ENCODE measurements at regions not wholly inside any gene's neighbourhood (a gene's known extent, or its start where the extent isn't known, plus 50 kb on each side); places are given as distances from the start of the nearest gene placed in this dataset.
"Not testable (repeated sequence)": the region's sequence is repeated elsewhere in the genome, so short reads cannot be mapped to it uniquely, and the experiment has no call there.

- DNase-seq = no peak
Measured at GRCh38 chr9:102497709-102498108, 497.4 kb upstream of the CYLC2 start.

- DNase-seq = not testable (repeated sequence)
Measured at GRCh38 chr9:102486976-102487375, 508.2 kb upstream of the CYLC2 start.

- no peak for DNase-seq
Measured at GRCh38 chr9:102483651-102484050, 511.5 kb upstream of the CYLC2 start.

GRCh38 chr9:102482776-102483175, 512.4 kb upstream of the CYLC2 start:
- no peak for DNase-seq

DNA sequence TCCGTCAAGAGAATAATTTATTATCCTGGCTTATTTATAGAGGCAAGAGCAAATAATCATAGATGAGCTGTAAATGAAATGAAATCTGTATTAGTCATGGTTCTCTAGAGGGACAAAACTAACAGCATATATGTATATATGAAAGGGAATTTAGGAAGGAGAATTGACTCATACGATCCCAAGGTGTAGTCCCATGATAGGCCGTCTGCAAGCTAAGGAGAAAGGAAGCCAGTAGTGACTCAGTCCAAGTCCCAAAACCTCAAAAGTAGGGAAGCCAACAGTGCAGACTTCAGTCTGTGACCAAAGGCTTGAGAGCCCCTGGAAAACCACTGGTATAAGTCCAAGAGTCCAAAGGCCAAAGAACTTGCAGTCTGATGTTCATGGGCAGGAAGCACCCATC, 515.9 kb upstream of the CYLC2 start:
- no peak for DNase-seq

GRCh38 chr9:102474357-102474756, 520.8 kb upstream of the CYLC2 start:
- no peak for DNase-seq

DNA sequence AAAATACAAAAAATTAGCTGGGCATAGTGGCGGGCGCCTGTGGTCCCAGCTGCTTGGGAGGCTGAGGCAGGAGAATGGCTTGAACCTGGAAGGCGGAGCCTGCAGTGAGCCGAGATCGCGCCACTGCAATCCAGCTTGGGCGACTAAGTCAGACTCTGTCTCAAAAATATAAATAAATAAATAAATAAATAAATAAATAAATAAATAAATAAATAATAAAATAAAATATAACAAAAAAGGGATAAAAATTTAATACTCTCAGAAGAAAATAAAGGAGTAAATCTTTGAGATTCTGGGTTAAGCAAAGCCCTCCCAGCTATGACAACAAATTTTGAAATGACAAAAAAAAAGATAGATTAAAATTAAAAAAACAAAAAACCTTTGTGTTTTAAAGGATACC, 525.7 kb upstream of the CYLC2 start:
- DNase-seq = not testable (repeated sequence)

- DNase-seq = no peak
Measured at GRCh38 chr9:102461156-102461819, 533.8 kb upstream of the CYLC2 start.

GRCh38 chr9:102459828-102460227, 535.3 kb upstream of the CYLC2 start:
- DNase-seq = no peak

DNA sequence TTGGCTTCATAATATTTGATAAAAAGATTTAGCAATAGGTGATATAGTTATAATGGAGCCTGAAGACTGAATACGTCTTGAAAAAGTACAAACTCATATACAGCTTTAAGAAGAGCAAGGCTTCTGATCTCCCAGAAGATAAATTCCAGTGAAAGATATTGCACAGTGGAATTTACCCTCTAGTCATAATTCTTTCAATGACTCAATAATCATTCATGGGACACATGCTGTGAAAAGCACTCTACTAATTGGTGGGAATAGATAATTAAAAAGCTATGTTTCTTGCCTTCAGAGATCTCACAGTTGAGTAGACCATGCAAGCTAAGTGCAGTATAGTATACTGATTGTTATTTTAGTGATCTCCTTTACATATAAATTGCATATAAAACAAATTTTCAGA, 538.6 kb upstream of the CYLC2 start:
- DNase-seq = no peak

DNA sequence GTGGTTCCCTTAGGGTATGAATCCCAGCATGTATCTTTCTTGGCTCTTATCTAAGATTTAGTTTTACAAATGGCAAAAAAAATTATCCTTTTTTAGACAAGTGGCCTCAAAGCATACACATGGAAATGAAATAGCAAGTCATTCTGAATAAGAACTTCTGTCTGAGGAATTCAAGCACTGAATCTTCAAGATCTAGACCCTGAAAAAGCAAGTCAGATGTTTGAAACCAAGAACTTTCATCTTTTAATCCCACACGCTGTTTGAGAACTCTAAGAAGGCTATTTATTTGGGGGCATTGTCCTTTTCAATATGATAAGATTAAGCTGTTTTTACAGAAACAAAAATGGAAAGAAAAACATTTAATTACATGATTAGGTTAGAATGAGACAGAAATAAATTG, 549.2 kb upstream of the CYLC2 start:
- no peak for DNase-seq

DNA sequence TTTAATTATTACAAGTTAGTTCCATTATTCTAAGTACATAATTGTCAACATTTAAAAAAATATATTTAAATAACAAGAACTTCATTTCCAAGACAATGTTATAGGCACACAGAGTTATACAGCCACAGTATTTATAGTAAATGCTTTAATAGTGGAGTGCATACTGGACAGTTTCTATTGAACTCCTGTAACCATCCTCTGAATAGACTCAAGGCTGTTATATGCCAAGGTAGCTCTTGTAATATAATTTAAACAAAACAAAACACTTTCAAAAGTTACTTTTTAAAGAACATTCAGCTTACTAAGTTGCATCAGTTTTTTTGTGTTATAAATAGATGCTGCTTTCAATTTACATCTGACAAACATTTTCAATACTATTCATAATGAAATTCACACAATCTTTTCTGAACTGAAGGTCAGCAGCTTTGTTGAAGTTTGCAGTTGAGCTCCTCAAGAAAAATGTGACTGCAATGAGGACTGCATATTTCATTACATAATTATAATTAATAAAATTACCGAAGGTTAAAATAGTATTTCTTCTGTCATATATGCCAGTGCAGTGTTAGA, 549.9 kb upstream of the CYLC2 start:
- DNase-seq = no peak

DNA sequence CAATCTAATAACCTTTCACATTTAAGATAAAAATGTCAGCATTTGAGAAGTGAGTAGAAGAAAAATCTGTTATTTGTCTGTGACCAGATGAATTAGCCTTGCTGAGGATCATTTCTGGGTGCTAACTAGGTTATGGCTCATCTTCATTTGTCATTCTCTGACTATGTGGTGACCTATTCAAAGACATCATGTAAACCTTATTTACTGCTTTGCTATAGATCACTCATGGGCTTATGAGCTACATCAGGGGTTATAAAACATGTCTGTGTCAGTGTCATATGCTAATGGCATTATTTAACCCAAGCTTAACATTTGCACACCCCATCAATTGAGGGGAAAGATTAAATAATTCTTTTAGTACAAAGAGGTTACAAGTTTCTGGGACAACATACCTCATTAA, 555.5 kb upstream of the CYLC2 start:
- DNase-seq = no peak

DNA sequence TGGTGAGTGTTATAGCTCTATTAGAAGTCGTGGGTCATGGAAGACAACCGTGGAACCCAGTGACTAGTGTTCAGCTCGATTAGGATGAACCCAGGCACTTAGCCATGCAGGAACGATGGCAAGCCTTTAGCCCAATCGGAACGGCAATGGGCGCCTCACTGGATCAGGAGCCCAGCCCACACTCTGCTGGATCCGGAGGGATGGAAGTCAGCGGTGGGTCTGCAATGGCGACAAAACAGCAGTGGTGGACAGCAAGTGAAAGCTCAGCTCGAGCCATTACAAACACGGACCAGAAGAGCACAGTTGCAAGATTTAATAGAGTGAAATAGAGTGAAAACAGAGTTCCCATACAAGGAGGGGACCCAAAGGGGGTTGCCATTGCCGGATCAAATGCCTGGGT, 558.5 kb upstream of the CYLC2 start:
- not testable (repeated sequence) for DNase-seq

DNA sequence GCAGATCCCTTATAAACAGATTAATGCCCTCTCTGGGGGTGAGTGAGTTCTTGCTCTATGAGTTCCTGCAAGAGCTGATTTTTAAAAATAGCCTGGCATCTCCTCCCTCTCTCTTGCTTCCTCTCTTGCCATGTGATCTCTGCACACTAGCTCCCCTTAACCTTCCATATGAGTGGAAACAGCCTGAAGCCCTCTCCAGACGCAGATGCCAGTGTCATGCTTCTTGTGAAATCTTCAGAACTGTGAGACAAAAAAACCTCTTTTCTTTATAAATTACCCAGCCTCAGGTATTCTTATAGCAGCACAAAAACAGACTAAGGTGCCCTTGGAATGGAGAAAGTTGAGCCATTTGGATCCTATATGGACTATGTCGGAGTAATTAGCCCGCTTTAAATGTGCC, 559.7 kb upstream of the CYLC2 start:
- no peak for DNase-seq

DNA sequence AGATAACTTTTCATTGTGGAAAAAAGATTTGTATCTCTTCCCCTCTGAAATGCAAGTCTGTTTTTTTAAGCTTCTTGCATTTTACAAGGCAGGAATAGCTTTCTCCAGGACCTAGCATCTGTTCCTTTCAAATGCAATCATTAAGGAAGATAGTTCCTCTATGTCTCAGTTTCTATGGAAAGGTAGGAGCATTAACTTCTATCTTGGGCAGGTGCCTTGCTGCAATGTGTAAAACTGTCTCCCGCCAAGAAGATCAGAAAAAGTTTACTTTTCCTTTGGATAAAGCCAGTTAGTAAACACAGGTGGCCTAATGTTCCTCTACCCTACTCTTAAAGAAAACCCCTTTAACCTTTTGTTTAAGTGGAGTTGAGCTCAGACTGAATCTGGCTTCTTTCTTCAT, 560.6 kb upstream of the CYLC2 start:
- DNase-seq = no peak

DNA sequence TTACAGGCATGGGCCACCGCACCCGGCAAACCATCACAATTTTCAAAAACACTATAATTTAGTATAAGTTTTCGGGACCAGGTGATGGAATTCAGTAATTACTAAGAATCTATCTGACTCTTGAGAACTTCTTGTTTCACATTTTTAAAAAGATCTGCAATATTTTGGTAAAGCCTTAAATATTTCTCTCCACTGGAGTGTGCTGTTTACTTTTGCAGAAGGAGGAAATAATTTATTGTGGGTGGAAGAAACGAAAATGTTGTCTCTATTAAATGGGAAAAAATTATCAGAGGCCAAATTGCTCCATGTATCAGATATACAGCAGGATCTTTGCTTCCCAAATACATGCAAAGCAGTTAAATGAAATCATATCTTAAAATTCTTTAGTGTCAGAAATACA, 566.8 kb upstream of the CYLC2 start:
- DNase-seq = no peak

GRCh38 chr9:102416251-102416650, 578.9 kb upstream of the CYLC2 start:
- DNase-seq = not testable (repeated sequence)

GRCh38 chr9:102405218-102405867, 589.8 kb upstream of the CYLC2 start:
- DNase-seq = no peak

- DNase-seq = no peak
Measured at GRCh38 chr9:102403514-102403913, 591.6 kb upstream of the CYLC2 start.

- DNase-seq = no peak
Measured at GRCh38 chr9:102398205-102398604, 596.9 kb upstream of the CYLC2 start.

- DNase-seq = not testable (repeated sequence)
Measured at GRCh38 chr9:102385620-102386019, 609.5 kb upstream of the CYLC2 start.

DNA sequence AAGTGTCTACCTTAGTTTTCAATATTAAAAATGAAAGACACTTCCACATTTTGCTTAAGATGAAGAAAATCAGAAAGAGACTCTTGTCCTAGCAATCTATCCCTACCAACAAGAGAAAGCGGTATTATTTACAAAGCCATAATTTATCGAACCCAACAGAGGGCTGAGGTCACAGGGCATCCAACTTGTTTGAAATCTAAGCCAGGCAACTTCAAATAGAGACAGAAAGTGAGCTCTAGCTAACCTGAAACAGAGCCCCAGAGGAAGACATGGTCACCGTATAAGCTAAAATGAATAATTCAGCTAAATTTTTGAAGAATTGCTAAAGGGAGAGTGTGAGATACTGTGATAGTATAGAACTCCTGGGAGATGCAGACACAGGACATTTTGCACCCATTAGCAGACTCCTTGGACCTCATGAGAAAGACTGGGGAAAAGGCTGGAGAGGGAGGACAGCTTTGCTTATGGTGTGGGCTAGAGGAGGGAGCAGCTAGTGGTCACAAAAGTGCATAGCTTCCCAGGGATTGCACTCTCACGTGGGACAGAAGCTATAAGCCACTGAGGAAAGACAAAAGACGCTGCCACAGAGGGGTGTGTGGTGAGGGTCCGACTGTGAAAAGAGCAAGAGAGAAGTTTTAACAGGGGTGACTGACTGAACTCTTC, 624.2 kb upstream of the GRIN3A start:
- DNase-seq = no peak

- DNase-seq = no peak
Measured at GRCh38 chr9:102360846-102361245, 622.4 kb upstream of the GRIN3A start.

Data from hematopoietic multipotent progenitor cell treated with erythropoietin and hydrocortisone succinate and interleukin-3 and kit ligand, for 4 days (in vitro differentiated cells).